ENCODE measurements at regions not wholly inside any gene's neighbourhood (a gene's known extent, or its start where the extent isn't known, plus 50 kb on each side); places are given as distances from the start of the nearest gene placed in this dataset.

DNA sequence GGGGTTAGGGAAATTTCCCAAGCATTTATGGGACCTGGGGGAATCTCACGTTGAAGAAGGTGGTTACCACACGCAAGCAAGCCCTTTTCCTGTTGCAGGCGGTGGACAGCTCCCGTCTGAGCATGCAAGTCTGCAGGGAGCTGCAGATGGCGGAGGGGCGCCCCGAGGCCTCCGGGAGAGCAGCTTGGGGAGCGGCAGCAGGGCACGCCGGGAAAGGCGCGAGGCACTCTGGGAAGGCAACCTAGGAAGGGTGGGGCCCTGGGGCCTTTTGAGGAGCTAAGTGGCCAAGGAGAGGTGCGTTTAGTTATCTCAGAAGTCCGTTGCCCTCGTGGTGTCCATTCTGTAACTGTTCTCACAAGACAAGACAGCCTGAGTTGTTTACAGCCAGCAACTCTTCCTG is 57.0 kb upstream of the SLC25A4 start:
- TF ChIP-seq, protein P1, sequence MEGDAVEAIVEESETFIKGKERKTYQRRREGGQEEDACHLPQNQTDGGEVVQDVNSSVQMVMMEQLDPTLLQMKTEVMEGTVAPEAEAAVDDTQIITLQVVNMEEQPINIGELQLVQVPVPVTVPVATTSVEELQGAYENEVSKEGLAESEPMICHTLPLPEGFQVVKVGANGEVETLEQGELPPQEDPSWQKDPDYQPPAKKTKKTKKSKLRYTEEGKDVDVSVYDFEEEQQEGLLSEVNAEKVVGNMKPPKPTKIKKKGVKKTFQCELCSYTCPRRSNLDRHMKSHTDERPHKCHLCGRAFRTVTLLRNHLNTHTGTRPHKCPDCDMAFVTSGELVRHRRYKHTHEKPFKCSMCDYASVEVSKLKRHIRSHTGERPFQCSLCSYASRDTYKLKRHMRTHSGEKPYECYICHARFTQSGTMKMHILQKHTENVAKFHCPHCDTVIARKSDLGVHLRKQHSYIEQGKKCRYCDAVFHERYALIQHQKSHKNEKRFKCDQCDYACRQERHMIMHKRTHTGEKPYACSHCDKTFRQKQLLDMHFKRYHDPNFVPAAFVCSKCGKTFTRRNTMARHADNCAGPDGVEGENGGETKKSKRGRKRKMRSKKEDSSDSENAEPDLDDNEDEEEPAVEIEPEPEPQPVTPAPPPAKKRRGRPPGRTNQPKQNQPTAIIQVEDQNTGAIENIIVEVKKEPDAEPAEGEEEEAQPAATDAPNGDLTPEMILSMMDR (conservative IDR thresholded peaks at IDR 0.05; ENCODE audit: low read depth, low read length), result no peak
- no peak for TF ChIP-seq EZH2 (IDR thresholded peaks at IDR 0.05; ENCODE audit: borderline replicate concordance, low read depth, low read length, poor library complexity, severe bottlenecking)

All from A673 (cell line).